K562 (cell line): ENCODE measurements at regions not wholly inside any gene's neighbourhood (a gene's known extent, or its start where the extent isn't known, plus 50 kb on each side); places are given as distances from the start of the nearest gene placed in this dataset.

Experiments used
- ATAC-seq: fragments of 200-7000 bp; cut with Tn5 transposase; 3 replicates; pipeline ENCODE4 v1.9.1; 2020; ENCODE audit warnings: moderate library complexity
- BruUV-seq: library from RNA; stranded (reverse); fragments of 400-500 nt; replicated peaks from 2 replicates; lab custom pipeline; 2021; lab: Mats Ljungman, UMichigan
- CTCF ChIA-PET: fragments of 300-600 bp; formaldehyde crosslinking; extraction: SDS; loops from one replicate; lab custom pipeline; 2021; ENCODE audit warnings: low intra/inter-chr PET ratio; lab: Yijun Ruan, JAX
- POLR2A ChIA-PET: fragments of 300-600, 350-650 bp; sonication (Branson Sonifier 250); formaldehyde crosslinking; extraction: SDS; loops from one replicate; lab custom pipeline; 2021; ENCODE audit warnings: antibody characterized with exemption, inconsistent platforms; lab: Yijun Ruan, JAX
- DNase-seq, 4 experiments: peaks; one replicate each; pipeline versions ENCODE4 v3.0.0 to v3.0.0-alpha.2; 2011 to 2018; ENCODE audit warnings: low spot score in 3 of 4, mixed read lengths in 3 of 4; ENCODE audit errors: extremely low read depth in 1 of 4
- FAIRE-seq: peaks from 2 replicates; lab custom pipeline; 2011; peaks lifted over from hg19 to GRCh38; lab: Jason Lieb, UNC
- H2AFZ ChIP-seq: 2 replicates; pipeline ENCODE4 v1.6.0; 2011; ENCODE audit warnings: low read depth, low read length, control low read depth, inconsistent platforms
- H3K27ac ChIP-seq: fragments of 200-600 bp; 3 replicates; pipeline ENCODE4 v1.8.0; 2011; ENCODE audit warnings: low read depth, mild to moderate bottlenecking, control low read depth, inconsistent platforms, low read length, moderate library complexity, mixed read lengths; ENCODE audit errors: extremely low read depth
- H3K27me3 ChIP-seq, 2 experiments: fragments of 300-600 bp in 1 of 2; 2 replicates in 1 of 2; 3 replicates in 1 of 2; pipeline versions ENCODE4 v1.6.0 to v1.8.0; 2011; ENCODE audit warnings: inconsistent platforms in 2 of 2, low read length in 2 of 2, mild to moderate bottlenecking in 1 of 2, mixed read lengths in 1 of 2, moderate library complexity in 1 of 2; ENCODE audit not compliant: control insufficient read depth in 2 of 2, insufficient read depth in 2 of 2
- H3K36me3 ChIP-seq: fragments of 300-600 bp; 3 replicates; pipeline ENCODE4 v1.8.0; 2011; ENCODE audit warnings: mild to moderate bottlenecking, low read length, inconsistent platforms; ENCODE audit not compliant: control insufficient read depth, insufficient read depth
- H3K4me1 ChIP-seq, 2 experiments: fragments of 200-600 bp in 1 of 2; replicated peaks in 1 of 2; 2 replicates in 1 of 2; 3 replicates in 1 of 2; pipeline versions ENCODE4 v1.5.1 to v1.8.0; 2011; ENCODE audit warnings: inconsistent platforms in 2 of 2, low read length in 2 of 2, mild to moderate bottlenecking in 1 of 2, mixed read lengths in 1 of 2, moderate library complexity in 1 of 2; ENCODE audit not compliant: control insufficient read depth in 2 of 2, insufficient read depth in 2 of 2
- H3K4me2 ChIP-seq: 2 replicates; pipeline ENCODE4 v1.6.1; 2011; ENCODE audit warnings: low read length, control low read depth, inconsistent platforms, mixed read lengths; ENCODE audit not compliant: insufficient read depth
- H3K4me3 ChIP-seq: fragments of 200-600 bp; sonication (generic), shearing (Covaris generic); 2 replicates; pipeline ENCODE4 v1.5.1; 2016; ENCODE audit warnings: control low read depth, inconsistent platforms
- H3K79me2 ChIP-seq: fragments of 200-600 bp; 3 replicates; pipeline ENCODE4 v1.8.0; 2011; ENCODE audit warnings: low read length, inconsistent platforms; ENCODE audit not compliant: control insufficient read depth, insufficient read depth
- H3K9ac ChIP-seq, 2 experiments: 2 replicates each; pipeline versions ENCODE4 v1.6.0 to v1.6.1; 2011; ENCODE audit warnings: low read depth in 2 of 2, low read length in 2 of 2, control low read depth in 1 of 2, inconsistent platforms in 1 of 2, mild to moderate bottlenecking in 1 of 2, mixed read lengths in 1 of 2; ENCODE audit not compliant: insufficient read depth in 1 of 2
- H3K9me1 ChIP-seq: one replicate; pipeline ENCODE4 v1.6.0; 2011; ENCODE audit warnings: inconsistent platforms, mild to moderate bottlenecking, low read length, moderate library complexity; ENCODE audit not compliant: control insufficient read depth, insufficient read depth
- H3K9me3 ChIP-seq: replicated peaks from 2 replicates; pipeline ENCODE4 v1.5.1; 2011; ENCODE audit warnings: low read depth, low read length, inconsistent platforms; ENCODE audit not compliant: control insufficient read depth, insufficient read depth
- H4K20me1 ChIP-seq: replicated peaks from 2 replicates; pipeline ENCODE4 v1.6.1; 2011; ENCODE audit warnings: low read length, inconsistent platforms, mixed read lengths; ENCODE audit not compliant: control insufficient read depth, insufficient read depth
- ESRRB ChIP-seq: fragments of 250-450 bp; sonication (Bioruptor Pico); IDR thresholded peaks from 2 replicates; pipeline ENCODE4 v1.5.0; 2020; ENCODE audit warnings: mild to moderate bottlenecking, moderate library complexity, borderline replicate concordance
- FOS ChIP-seq: IDR thresholded peaks from 3 replicates; pipeline ENCODE4 v1.6.1; 2011; ENCODE audit not compliant: insufficient read length; ENCODE audit errors: extremely low read depth
- NR2C1 ChIP-seq, 2 experiments: fragments of 450-650 bp; IDR thresholded peaks; 2 replicates each; pipeline ENCODE4 v1.6.1; 2017; ENCODE audit warnings: mild to moderate bottlenecking in 2 of 2, antibody characterized with exemption in 1 of 2, inconsistent platforms in 1 of 2, missing compliant biosample characterization in 1 of 2, missing genetic modification characterization in 1 of 2
- OTX1 ChIP-seq: fragments of 450-650 bp; formaldehyde crosslinking; IDR thresholded peaks from 2 replicates; pipeline ENCODE4 v1.4.0; 2022; ENCODE audit warnings: mild to moderate bottlenecking
- RAD21 ChIP-seq, 2 experiments: fragments of 250-450 bp in 1 of 2; fragments of 450-650 bp in 1 of 2; sonication (Bioruptor Pico) in 1 of 2; formaldehyde crosslinking in 1 of 2; IDR thresholded peaks in 1 of 2; conservative IDR thresholded peaks in 1 of 2; 2 replicates each; pipeline versions ENCODE4 v1.4.0 to v1.8.0; 2020 to 2022; ENCODE audit warnings: mild to moderate bottlenecking in 2 of 2, moderate library complexity in 1 of 2
- RFX7 ChIP-seq: fragments of 250-450 bp; sonication (Bioruptor Pico); IDR thresholded peaks from 2 replicates; pipeline ENCODE4 v1.5.1; 2021; ENCODE audit warnings: mild to moderate bottlenecking
- TEAD4 ChIP-seq, 2 experiments: sonication (generic) in 1 of 2; formaldehyde crosslinking in 1 of 2; IDR thresholded peaks; 2 replicates each; pipeline versions ENCODE4 v1.6.1 to v1.8.0; 2012 to 2022; ENCODE audit warnings: borderline replicate concordance in 1 of 2, inconsistent platforms in 1 of 2, low read length in 1 of 2, mild to moderate bottlenecking in 1 of 2, missing genetic modification reagents in 1 of 2
- XRCC3 ChIP-seq: fragments of 450-650 bp; IDR thresholded peaks from 2 replicates; pipeline ENCODE4 v1.6.1; 2017; ENCODE audit warnings: mild to moderate bottlenecking, moderate library complexity
- ZNF165 ChIP-seq: fragments of 250-450 bp; sonication (Bioruptor Pico); IDR thresholded peaks from 2 replicates; pipeline ENCODE4 v1.4.0; 2020; ENCODE audit warnings: borderline replicate concordance
- ZNF24 ChIP-seq: fragments of 450-650 bp; IDR thresholded peaks from 2 replicates; pipeline ENCODE4 v1.6.1; 2016
- WGBS: fragments of 100-300 bp; shearing (Covaris generic); methylation state at CpG from one replicate; pipeline ENCODE4 v1.1.6; 2016; ENCODE audit warnings: low coverage, mixed read lengths; ENCODE audit not compliant: insufficient coverage; ENCODE audit errors: missing lambda C conversion rate; 5-methylcytosine and 5-hydroxymethylcytosine counted together
- in situ Hi-C: fragments of 300-500 bp; cut with MboI; formaldehyde crosslinking; loops from 4 replicates; pipeline ENCODE4 v1.15.0; 2018; ENCODE audit warnings: inconsistent platforms, mixed read lengths
- intact Hi-C: fragments of 100-400 bp; cut with micrococcal nuclease; formaldehyde crosslinking; loops from 2 replicates; pipeline ENCODE4 v1.14.2; 2022

GRCh38 chr10:89875557-89875956 is 174.2 kb downstream of the KIF20B start:
- H4K20me1 ChIP-seq = no peaks in the 10 kb centered on the region
- TF ChIP-seq TEAD4 (IDR thresholded peaks at IDR 0.05; ENCODE audit: low read length) (no peak), TEAD4 (CRISPR knock-in tag; IDR thresholded peaks at IDR 0.05; ENCODE audit: borderline replicate concordance) (no peak), OTX1 (no peak)
- TF ChIP-seq, all 486 proteins: peak for 0
- H3K9ac ChIP-seq = no peak overlapping the region
- ATAC-seq (no peak), DNase-seq (no peak), FAIRE-seq (no peak)
- no peak overlapping the region for H3K27ac ChIP-seq
- H3K4me2 ChIP-seq = no peak overlapping the region
- intact Hi-C loops (no loop called here), in situ Hi-C loops (no loop called here)
- no peaks in the 10 kb centered on the region for H3K4me1 ChIP-seq
- no TSS peak for BruUV-seq
- no peaks in the 10 kb centered on the region for H3K36me3 ChIP-seq
- H3K27me3 ChIP-seq = no peaks in the 10 kb centered on the region
- no peak overlapping the region for H3K4me3 ChIP-seq
- no peaks in the 10 kb centered on the region for H3K9me1 ChIP-seq
- H3K79me2 ChIP-seq = no peaks in the 10 kb centered on the region
- H2AFZ ChIP-seq = no peak overlapping the region
- WGBS = 3% methylated on average over 3 of the region's 3 CpGs
- ChIA-PET POLR2A (no interaction called here), CTCF (no interaction called here)
- no peaks in the 10 kb centered on the region for H3K9me3 ChIP-seq

GRCh38 chr10:89879121-89879520 is 177.7 kb downstream of the KIF20B start:
- CTCF ChIA-PET = no interaction called here
- no peaks in the 10 kb centered on the region for H3K9me1 ChIP-seq
- H4K20me1 ChIP-seq = no peaks in the 10 kb centered on the region
- TF ChIP-seq ZNF24 (no peak), ESRRB (CRISPR knock-in tag) (no peak), NR2C1 (IDR thresholded peaks at IDR 0.05) (no peak), NR2C1 (tag; IDR thresholded peaks at IDR 0.05) (no peak), ZNF165 (CRISPR knock-in tag) (no peak), FOS (no peak), RFX7 (no peak), XRCC3 (no peak), RAD21 (CRISPR knock-in tag; conservative IDR thresholded peaks at IDR 0.05 in 1 of 2, IDR thresholded peaks at IDR 0.05 in 1 of 2) (no peak)
- FAIRE-seq (no peak), DNase-seq (no peak), ATAC-seq (no peak)
- H3K9me3 ChIP-seq = no peaks in the 10 kb centered on the region
- in situ Hi-C loops = no loop called here
- intact Hi-C loops = no loop called here
- BruUV-seq = no TSS peak
- no peaks in the 10 kb centered on the region for H3K27me3 ChIP-seq
- no peak overlapping the region for H2AFZ ChIP-seq
- no peaks in the 10 kb centered on the region for H3K79me2 ChIP-seq
- H3K27ac ChIP-seq = no peak overlapping the region
- H3K9ac ChIP-seq = no peak overlapping the region
- POLR2A ChIA-PET = no interaction called here
- no peaks in the 10 kb centered on the region for H3K4me1 ChIP-seq
- H3K4me3 ChIP-seq = no peak overlapping the region
- no peak overlapping the region for H3K4me2 ChIP-seq
- H3K36me3 ChIP-seq = no peaks in the 10 kb centered on the region
